ENCODE measurements at regions not wholly inside any gene's neighbourhood (a gene's known extent, or its start where the extent isn't known, plus 50 kb on each side); places are given as distances from the start of the nearest gene placed in this dataset.

DNA sequence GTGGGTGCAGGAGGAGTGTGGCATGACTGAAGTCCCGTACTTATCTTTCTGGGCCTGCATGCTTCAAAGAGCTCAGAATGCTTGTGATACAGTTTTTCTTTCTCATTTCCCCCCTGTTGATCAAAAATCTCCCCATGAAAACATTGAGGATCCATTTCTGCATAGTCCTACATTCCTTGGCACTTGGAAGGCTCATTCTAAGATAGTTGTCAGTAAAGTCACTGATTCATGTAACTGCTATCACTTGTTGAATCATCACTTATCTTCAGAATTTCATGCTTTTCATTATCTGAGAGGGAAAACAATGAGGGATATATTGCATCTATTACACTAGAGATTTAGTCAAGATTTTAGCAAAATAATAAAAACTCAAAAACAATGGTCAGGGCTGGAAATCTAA is 1953.1 kb upstream of the CDH6 start (continued):
- TF ChIP-seq, protein P1, sequence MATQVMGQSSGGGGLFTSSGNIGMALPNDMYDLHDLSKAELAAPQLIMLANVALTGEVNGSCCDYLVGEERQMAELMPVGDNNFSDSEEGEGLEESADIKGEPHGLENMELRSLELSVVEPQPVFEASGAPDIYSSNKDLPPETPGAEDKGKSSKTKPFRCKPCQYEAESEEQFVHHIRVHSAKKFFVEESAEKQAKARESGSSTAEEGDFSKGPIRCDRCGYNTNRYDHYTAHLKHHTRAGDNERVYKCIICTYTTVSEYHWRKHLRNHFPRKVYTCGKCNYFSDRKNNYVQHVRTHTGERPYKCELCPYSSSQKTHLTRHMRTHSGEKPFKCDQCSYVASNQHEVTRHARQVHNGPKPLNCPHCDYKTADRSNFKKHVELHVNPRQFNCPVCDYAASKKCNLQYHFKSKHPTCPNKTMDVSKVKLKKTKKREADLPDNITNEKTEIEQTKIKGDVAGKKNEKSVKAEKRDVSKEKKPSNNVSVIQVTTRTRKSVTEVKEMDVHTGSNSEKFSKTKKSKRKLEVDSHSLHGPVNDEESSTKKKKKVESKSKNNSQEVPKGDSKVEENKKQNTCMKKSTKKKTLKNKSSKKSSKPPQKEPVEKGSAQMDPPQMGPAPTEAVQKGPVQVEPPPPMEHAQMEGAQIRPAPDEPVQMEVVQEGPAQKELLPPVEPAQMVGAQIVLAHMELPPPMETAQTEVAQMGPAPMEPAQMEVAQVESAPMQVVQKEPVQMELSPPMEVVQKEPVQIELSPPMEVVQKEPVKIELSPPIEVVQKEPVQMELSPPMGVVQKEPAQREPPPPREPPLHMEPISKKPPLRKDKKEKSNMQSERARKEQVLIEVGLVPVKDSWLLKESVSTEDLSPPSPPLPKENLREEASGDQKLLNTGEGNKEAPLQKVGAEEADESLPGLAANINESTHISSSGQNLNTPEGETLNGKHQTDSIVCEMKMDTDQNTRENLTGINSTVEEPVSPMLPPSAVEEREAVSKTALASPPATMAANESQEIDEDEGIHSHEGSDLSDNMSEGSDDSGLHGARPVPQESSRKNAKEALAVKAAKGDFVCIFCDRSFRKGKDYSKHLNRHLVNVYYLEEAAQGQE (IDR thresholded peaks at IDR 0.05; ENCODE audit: unreplicated experiment), result no peak
- TF ChIP-seq JUNB (IDR thresholded peaks at IDR 0.05; ENCODE audit: unreplicated experiment), result no peak
- TF ChIP-seq, protein P2, sequence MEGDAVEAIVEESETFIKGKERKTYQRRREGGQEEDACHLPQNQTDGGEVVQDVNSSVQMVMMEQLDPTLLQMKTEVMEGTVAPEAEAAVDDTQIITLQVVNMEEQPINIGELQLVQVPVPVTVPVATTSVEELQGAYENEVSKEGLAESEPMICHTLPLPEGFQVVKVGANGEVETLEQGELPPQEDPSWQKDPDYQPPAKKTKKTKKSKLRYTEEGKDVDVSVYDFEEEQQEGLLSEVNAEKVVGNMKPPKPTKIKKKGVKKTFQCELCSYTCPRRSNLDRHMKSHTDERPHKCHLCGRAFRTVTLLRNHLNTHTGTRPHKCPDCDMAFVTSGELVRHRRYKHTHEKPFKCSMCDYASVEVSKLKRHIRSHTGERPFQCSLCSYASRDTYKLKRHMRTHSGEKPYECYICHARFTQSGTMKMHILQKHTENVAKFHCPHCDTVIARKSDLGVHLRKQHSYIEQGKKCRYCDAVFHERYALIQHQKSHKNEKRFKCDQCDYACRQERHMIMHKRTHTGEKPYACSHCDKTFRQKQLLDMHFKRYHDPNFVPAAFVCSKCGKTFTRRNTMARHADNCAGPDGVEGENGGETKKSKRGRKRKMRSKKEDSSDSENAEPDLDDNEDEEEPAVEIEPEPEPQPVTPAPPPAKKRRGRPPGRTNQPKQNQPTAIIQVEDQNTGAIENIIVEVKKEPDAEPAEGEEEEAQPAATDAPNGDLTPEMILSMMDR (conservative IDR thresholded peaks at IDR 0.05; ENCODE audit: low read depth in 2 of 2), result no peak

DNA sequence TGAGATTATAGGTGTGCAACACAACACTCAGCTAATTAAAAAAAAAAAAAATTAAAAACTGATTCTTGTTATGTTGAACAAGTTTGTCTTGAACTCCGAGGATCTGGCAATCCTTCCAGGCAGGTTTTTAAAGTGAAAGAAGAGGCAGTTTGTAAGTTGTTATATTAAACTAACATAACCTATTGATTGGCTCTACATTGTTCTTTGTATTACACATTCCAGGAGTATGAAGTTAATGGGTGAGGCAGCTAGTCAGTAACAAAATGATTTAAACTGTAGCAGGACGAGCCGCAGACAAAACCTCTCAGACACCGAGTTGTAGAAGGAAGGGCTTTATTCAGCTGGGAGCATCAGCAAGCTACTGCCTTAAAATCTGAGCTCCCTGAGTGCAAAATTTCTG is 1953.9 kb upstream of the CDH6 start:
- Histone ChIP-seq H3K27ac (ENCODE audit: low read depth) (no peak overlapping the region), H2AFZ (no peak overlapping the region), H3K79me2 (replicated peaks; ENCODE audit: insufficient read depth) (no peaks in the 10 kb centered on the region), H3K4me3 (no peak overlapping the region), H4K20me1 (replicated peaks; ENCODE audit: insufficient read depth) (no peaks in the 10 kb centered on the region), H3K36me3 (ENCODE audit: insufficient read depth) (no peaks in the 10 kb centered on the region), H3F3A (replicated peaks; ENCODE audit: low read depth) (no peaks in the 10 kb centered on the region), H3K4me2 (no peak overlapping the region), H3K9me2 (ENCODE audit: insufficient read depth) (no peaks in the 10 kb centered on the region), H3K4me1 (ENCODE audit: insufficient read depth) (peaks cover 19% of the 10 kb centered on the region), H3K27me3 (ENCODE audit: insufficient read depth) (no peaks in the 10 kb centered on the region)
- H3K4me1 Mint-ChIP-seq, result peaks cover 37% of the 10 kb centered on the region
- H3K36me3 Mint-ChIP-seq (ENCODE audit: low read depth), result peaks cover 24% of the 10 kb centered on the region; the same call in 2 of the 3 replicates
- peaks cover 4% of the 10 kb centered on the region for H3K27me3 Mint-ChIP-seq (ENCODE audit: insufficient read depth, low read depth, poor library complexity)
- TF ChIP-seq POLR2AphosphoS5 (IDR thresholded peaks at IDR 0.05; ENCODE audit: low read depth), result no peak
- H3K4me3 Mint-ChIP-seq, result no peak overlapping the region
- H3K9me3 Mint-ChIP-seq, result peaks cover 11% of the 10 kb centered on the region; the same call in 1 of the 3 replicates
- ATAC-seq (no peak), DNase-seq (ENCODE audit: low spot score) (no peak)
- H3K27ac Mint-ChIP-seq, result no peak overlapping the region

DNA sequence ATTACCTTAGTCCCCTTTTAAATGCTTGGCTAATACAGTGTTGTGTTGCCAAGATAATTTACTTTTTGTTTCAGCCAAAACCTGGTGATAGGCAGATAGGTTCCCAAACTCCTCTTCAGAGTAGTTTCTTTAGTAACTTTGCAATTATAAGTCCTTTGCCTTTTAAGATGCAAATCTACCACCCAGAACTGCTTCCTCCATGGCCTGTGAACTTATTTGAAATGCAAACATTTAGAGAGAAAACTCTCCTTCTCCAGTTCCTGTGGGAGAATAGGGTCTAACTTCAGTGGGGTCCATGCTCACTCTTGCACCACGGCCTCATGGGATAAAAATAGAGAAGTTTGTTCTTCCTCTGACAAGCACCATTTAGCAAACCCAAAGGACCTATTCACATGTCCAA is 1955.4 kb upstream of the CDH6 start:
- Histone ChIP-seq H3K27ac (ENCODE audit: low read depth) (peak overlapping the region; percentile 22; the same call in 1 of the 2 replicates), H3K27me3 (ENCODE audit: insufficient read depth) (no peaks in the 10 kb centered on the region), H4K20me1 (replicated peaks; ENCODE audit: insufficient read depth) (no peaks in the 10 kb centered on the region), H3K4me1 (ENCODE audit: insufficient read depth) (peaks cover 19% of the 10 kb centered on the region), H3K4me3 (no peak overlapping the region), H3F3A (replicated peaks; ENCODE audit: low read depth) (no peaks in the 10 kb centered on the region), H3K79me2 (replicated peaks; ENCODE audit: insufficient read depth) (no peaks in the 10 kb centered on the region), H3K36me3 (ENCODE audit: insufficient read depth) (no peaks in the 10 kb centered on the region), H3K9me2 (ENCODE audit: insufficient read depth) (no peaks in the 10 kb centered on the region), H3K4me2 (peak overlapping the region; percentile 16), H2AFZ (no peak overlapping the region)
- Mint-ChIP-seq H3K27me3 (ENCODE audit: insufficient read depth, low read depth, poor library complexity) (peaks cover 2% of the 10 kb centered on the region), H3K36me3 (ENCODE audit: low read depth) (peaks cover 24% of the 10 kb centered on the region; the same call in 2 of the 3 replicates), H3K4me1 (peaks cover 30% of the 10 kb centered on the region), H3K27ac (peak overlapping the region; percentile 92), H3K9me3 (peaks cover 11% of the 10 kb centered on the region; the same call in 1 of the 3 replicates), H3K4me3 (no peak overlapping the region)
- TF ChIP-seq CREB1 (CRISPR knock-in tag; IDR thresholded peaks at IDR 0.05; ENCODE audit: low read depth) (no peak), NANOG (IDR thresholded peaks at IDR 0.05; ENCODE audit: borderline replicate concordance) (no peak; the same call in 1 of the 2 replicates), POLR2AphosphoS5 (IDR thresholded peaks at IDR 0.05; ENCODE audit: low read depth) (no peak), JUNB (IDR thresholded peaks at IDR 0.05; ENCODE audit: unreplicated experiment) (no peak), STAT1 (IDR thresholded peaks at IDR 0.05; ENCODE audit: unreplicated experiment) (no peak), ZNF114 (CRISPR knock-in tag; IDR thresholded peaks at IDR 0.05) (no peak), EZH2phosphoT487 (IDR thresholded peaks at IDR 0.05; ENCODE audit: unreplicated experiment) (no peak)
- TF ChIP-seq, protein P3, sequence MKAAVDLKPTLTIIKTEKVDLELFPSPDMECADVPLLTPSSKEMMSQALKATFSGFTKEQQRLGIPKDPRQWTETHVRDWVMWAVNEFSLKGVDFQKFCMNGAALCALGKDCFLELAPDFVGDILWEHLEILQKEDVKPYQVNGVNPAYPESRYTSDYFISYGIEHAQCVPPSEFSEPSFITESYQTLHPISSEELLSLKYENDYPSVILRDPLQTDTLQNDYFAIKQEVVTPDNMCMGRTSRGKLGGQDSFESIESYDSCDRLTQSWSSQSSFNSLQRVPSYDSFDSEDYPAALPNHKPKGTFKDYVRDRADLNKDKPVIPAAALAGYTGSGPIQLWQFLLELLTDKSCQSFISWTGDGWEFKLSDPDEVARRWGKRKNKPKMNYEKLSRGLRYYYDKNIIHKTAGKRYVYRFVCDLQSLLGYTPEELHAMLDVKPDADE (IDR thresholded peaks at IDR 0.05), result no peak
- TF ChIP-seq, protein P1 (IDR thresholded peaks at IDR 0.05; ENCODE audit: unreplicated experiment), result no peak
- ATAC-seq (peak; percentile 48; the same call in 2 of the 3 replicates), DNase-seq (ENCODE audit: low spot score) (peak; percentile 41)

All from GM23338 (cell line).